Tongue (tissue), 1 donor: ENCODE measurements at regions not wholly inside any gene's neighbourhood (a gene's known extent, or its start where the extent isn't known, plus 50 kb on each side); places are given as distances from the start of the nearest gene placed in this dataset.
"Not testable (repeated sequence)": the region's sequence is repeated elsewhere in the genome, so short reads cannot be mapped to it uniquely, and the experiment has no call there.

Source experiments
- DNase-seq: peaks from one replicate; pipeline ENCODE4 v3.0.0-alpha.2; 2015

- no peak for DNase-seq
Observed at GRCh38 chr17:71572343-71572742, 548.5 kb upstream of the SOX9 start.

- DNase-seq = no peak
Observed at GRCh38 chr17:71578446-71578845, 542.4 kb upstream of the SOX9 start.

- no peak for DNase-seq
Observed at GRCh38 chr17:71580220-71580619, 540.6 kb upstream of the SOX9 start.

DNA sequence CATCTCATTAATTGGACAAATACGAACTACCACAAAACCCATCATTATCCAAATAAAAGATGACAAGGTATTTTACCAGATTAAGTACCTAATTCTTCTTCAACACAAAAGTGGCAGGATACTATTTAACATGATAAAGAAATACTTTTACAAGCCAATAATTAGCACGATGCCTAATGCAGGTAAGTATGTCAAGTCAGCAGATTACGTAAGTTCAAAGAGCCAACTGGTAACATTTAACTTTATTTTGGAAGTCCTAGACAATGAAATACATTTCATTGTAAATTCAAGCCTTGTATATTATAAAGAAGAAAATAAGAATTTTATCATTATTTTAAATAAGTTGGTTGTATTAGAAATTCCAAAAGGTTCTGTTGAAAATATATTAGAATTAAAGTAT is 535.3 kb upstream of the SOX9 start:
- no peak for DNase-seq

- no peak for DNase-seq
Observed at GRCh38 chr17:71592431-71592830, 528.4 kb upstream of the SOX9 start.

GRCh38 chr17:71593078-71593477 is 527.7 kb upstream of the SOX9 start:
- DNase-seq = no peak

- not testable (repeated sequence) for DNase-seq
Observed at GRCh38 chr17:71599583-71599982, 521.2 kb upstream of the SOX9 start.

DNA sequence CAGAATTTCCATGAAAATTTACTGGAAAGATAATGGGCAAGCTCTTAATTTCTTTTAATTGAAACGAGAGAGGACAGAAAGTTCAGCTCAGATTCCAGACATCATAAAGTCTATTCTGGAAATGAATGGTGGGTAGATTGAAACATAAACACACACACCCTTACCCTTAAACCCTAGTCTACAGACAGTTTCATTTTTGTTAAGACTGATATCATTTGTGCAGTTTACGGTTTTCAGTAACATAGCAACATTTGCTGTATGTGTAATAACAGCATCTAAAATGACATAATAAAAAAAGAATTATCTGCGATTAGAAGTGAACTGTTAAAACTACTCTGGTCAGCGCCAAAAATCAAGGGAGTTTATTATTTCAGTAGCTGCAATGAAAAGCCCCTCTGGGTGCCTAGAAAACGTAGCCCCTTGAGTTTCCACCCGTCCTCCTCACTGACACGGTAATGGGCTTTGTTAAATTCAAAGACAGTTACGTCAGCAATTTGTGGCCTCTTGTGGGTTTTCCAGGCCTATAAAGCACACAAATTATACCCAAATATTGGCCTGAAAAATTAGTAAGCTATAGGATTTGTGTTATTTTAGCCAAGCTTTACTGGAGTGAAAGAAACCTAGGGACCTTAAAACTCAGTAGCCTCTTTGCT is 520.6 kb upstream of the SOX9 start:
- DNase-seq = peak; percentile 2

GRCh38 chr17:71601894-71602504 is 518.8 kb upstream of the SOX9 start:
- DNase-seq = no peak

- no peak for DNase-seq
Observed at GRCh38 chr17:71613996-71614395, 506.8 kb upstream of the SOX9 start.

- no peak for DNase-seq
Observed at GRCh38 chr17:71615820-71616219, 505.0 kb upstream of the SOX9 start.

GRCh38 chr17:71617767-71618166 is 503.1 kb upstream of the SOX9 start:
- DNase-seq = not testable (repeated sequence)

- no peak for DNase-seq
Observed at GRCh38 chr17:71625330-71625729, 495.5 kb upstream of the SOX9 start.

DNA sequence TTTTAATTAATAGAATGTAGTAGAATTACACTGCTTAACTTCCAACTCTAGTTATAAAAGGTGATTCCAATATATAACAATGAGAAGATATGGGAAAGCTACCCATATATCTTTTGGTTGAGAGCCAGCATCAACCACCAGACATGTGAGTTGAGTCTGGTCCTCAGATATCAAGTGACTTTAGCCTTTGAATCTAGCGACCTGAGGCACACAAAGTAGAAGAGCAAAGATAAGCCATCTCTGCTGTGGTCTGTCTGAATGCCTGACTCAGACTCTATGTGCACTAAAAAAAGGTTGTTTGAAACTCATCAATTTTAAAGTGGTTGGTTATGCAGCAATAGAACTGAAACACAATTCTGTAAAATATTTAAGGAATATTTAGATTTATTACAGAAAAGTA is 492.5 kb upstream of the SOX9 start:
- no peak for DNase-seq

DNA sequence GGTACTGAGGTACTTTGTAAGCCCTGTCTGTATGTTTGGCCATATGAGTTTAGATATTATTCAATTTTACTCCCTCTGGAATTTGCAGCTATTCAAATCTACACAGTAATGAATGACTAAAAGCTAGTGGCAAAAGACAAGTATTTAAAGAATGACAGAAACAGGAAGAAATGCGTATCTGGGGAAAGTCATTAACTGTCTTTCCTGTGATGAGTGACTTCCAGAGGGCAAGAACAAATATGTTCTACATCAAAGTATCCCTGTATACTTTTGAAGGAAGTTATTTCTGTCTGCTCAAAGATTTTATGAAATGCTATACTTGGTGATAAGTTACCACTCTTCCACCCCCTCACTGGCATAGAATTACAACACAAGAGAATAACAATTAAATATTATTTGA is 489.3 kb upstream of the SOX9 start:
- DNase-seq = no peak

GRCh38 chr17:71632328-71632727 is 488.5 kb upstream of the SOX9 start:
- DNase-seq = no peak

DNA sequence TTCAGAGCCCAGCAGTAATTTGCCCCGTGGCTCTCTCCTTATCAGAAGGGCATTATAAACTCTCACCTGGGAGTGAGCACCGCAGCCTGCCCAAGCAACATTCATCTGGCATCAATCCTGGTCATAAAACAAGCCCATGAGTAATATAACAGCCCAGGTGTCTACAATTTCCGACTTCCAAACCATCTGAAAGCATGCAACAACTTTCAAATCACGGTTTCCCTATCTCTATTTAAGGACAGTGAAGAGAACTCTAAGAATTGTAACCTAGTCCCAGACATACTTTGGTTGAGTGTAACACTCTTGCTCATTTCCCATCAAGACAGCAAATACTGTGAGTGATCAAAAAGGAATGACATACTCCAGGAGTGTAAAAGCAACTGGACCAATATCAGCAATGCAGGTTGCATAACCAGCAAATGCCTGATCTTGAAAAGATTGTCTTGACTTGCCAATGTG is 487.4 kb upstream of the SOX9 start:
- DNase-seq = no peak

- DNase-seq = no peak
Observed at GRCh38 chr17:71634376-71634775, 486.4 kb upstream of the SOX9 start.

- no peak for DNase-seq
Observed at GRCh38 chr17:71635187-71635586, 485.6 kb upstream of the SOX9 start.

DNA sequence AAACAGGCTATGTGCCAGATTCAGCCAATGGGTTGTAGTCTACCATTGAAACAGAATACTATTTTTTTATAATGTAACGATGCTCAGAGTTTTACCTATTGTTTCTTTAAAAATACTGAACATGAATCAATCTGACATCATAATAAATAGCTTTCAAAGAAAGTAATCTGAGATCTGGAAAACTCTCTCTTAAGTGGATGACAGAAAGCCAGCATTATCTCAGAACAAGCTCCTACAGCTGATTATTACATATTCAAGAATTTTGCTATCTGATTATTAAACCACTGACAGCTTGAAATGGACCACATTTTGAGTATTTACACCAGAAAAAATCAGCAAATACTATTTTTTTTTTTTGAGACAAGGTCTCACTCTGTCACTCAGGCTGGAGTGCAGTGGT is 484.2 kb upstream of the SOX9 start:
- no peak for DNase-seq

- DNase-seq = no peak
Observed at GRCh38 chr17:71638668-71639067, 482.2 kb upstream of the SOX9 start.

GRCh38 chr17:71639865-71640264 is 481.0 kb upstream of the SOX9 start:
- DNase-seq = no peak

DNA sequence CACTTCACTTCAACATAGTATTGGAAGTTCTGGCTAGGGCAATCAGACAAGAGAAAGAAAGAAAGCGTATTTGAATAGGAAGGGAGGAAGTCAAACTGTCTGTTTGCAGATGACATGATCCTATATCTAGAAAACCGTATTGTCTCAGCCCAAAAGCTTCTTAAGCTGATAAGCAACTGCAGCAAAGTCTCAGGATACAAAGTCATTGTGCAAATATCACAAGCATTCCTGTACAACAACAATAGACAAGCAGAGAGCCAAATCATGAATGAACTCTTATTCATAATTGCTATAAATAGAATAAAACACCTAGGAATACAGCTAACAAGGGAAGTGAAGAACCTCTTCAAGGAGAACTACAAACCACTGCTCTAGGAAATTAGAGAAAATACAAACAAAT is 473.9 kb upstream of the SOX9 start:
- not testable (repeated sequence) for DNase-seq

GRCh38 chr17:71648342-71648741 is 472.5 kb upstream of the SOX9 start:
- not testable (repeated sequence) for DNase-seq
